Natural killer cell (primary cell): ENCODE measurements at regions not wholly inside any gene's neighbourhood (a gene's known extent, or its start where the extent isn't known, plus 50 kb on each side); places are given as distances from the start of the nearest gene placed in this dataset.

ENCODE experiments used
- ATAC-seq, 3 donors: fragments of 150-1000 bp in 2 of 3; fragments of 200-7000 bp in 1 of 3; cut with Tn5 transposase; 1 replicate in 1 of 3; 2 replicates in 2 of 3; pipeline ENCODE4 v1.10.0; 2021; ENCODE audit warnings: mild to moderate bottlenecking in 2 of 3, moderate library complexity in 2 of 3
- DNase-seq, 2 donors: peaks; one replicate each; pipeline versions ENCODE4 v3.0.0 to v3.0.0-alpha.2; 2013 to 2021; ENCODE audit warnings: mixed read lengths in 1 of 2
- H3K27ac ChIP-seq: one replicate; pipeline ENCODE4 v1.5.1; 2013; ENCODE audit warnings: mild to moderate bottlenecking, low read length
- H3K27me3 ChIP-seq: one replicate; pipeline ENCODE4 v1.6.1; 2013; ENCODE audit warnings: low read length; ENCODE audit not compliant: control insufficient read depth, insufficient read depth
- H3K36me3 ChIP-seq: one replicate; pipeline ENCODE4 v1.6.1; 2013; ENCODE audit warnings: low read length; ENCODE audit not compliant: control insufficient read depth, insufficient read depth
- H3K4me1 ChIP-seq: one replicate; pipeline ENCODE4 v1.6.1; 2013; ENCODE audit warnings: low read length; ENCODE audit not compliant: control insufficient read depth, insufficient read depth
- H3K4me3 ChIP-seq: one replicate; pipeline ENCODE4 v1.5.1; 2013; ENCODE audit warnings: low read length
- H3K9me3 ChIP-seq: one replicate; pipeline ENCODE4 v1.6.1; 2013; ENCODE audit warnings: low read length; ENCODE audit not compliant: control insufficient read depth, insufficient read depth
- H3K27ac Mint-ChIP-seq, 2 donors: one replicate each; pipeline ENCODE4 v1.8.0; 2022; ENCODE audit warnings: mild to moderate bottlenecking in 2 of 2, mixed read lengths in 2 of 2, moderate library complexity in 1 of 2
- H3K27me3 Mint-ChIP-seq, 2 donors: one replicate each; pipeline ENCODE4 v1.8.0; 2022; ENCODE audit warnings: low read depth in 2 of 2, mixed read lengths in 2 of 2
- H3K36me3 Mint-ChIP-seq: one replicate; pipeline ENCODE4 v1.8.0; 2022; ENCODE audit warnings: mixed read lengths
- H3K4me1 Mint-ChIP-seq, 2 donors: one replicate each; pipeline ENCODE4 v1.8.0; 2022; ENCODE audit warnings: mixed read lengths in 2 of 2
- H3K4me3 Mint-ChIP-seq: one replicate; pipeline ENCODE4 v1.8.0; 2022; ENCODE audit warnings: mild to moderate bottlenecking, moderate library complexity, mixed read lengths
- H3K9me3 Mint-ChIP-seq, 2 donors: one replicate each; pipeline ENCODE4 v1.8.0; 2022; ENCODE audit warnings: mixed read lengths in 2 of 2
- CTCF ChIP-seq: fragments of 200-600 bp; IDR thresholded peaks from one replicate; pipeline ENCODE4 v1.8.0; 2022; ENCODE audit warnings: antibody characterized with exemption
- WGBS: methylation state at CpG from one replicate; pipeline ENCODE4 v1.1.7; 2013; ENCODE audit warnings: missing lambda C conversion rate; ENCODE audit not compliant: insufficient coverage; 5-methylcytosine and 5-hydroxymethylcytosine counted together
- intact Hi-C: fragments of 100-400 bp; cut with micrococcal nuclease; formaldehyde crosslinking; loops from one replicate; pipeline ENCODE4 v1.14.2; 2022

GRCh38 chr20:4592316-4593148 lies 93.7 kb upstream of the PRNP start:
- Mint-ChIP-seq H3K27ac (no peak overlapping the region), H3K4me1 (peaks cover 5 to 8% of the 10 kb centered on the region in 2 donors), H3K36me3 (no peaks in the 10 kb centered on the region), H3K27me3 (peaks cover 20 to 21% of the 10 kb centered on the region in 2 donors), H3K4me3 (peak overlapping the region; percentile 82), H3K9me3 (no peaks in the 10 kb centered on the region)
- Histone ChIP-seq H3K4me3 (peak overlapping the region; percentile 31), H3K27ac (no peak overlapping the region), H3K36me3 (no peaks in the 10 kb centered on the region), H3K4me1 (peaks cover 12% of the 10 kb centered on the region), H3K9me3 (no peaks in the 10 kb centered on the region), H3K27me3 (peaks cover 2% of the 10 kb centered on the region)
- peak; percentile 99 for TF ChIP-seq CTCF
- peak; percentile 77 to 88 (median 80) for ATAC-seq
- intact Hi-C loops: loop anchor here (1.0 kb wide), 1 partner anchor 484 kb away; no protein-coding TSS in a partner anchor
- DNase-seq: peak; percentile 51 to 70
- WGBS: 10% methylated on average over 46 of the region's 46 CpGs

GRCh38 chr20:4591975-4592315 lies 94.3 kb upstream of the PRNP start:
- Mint-ChIP-seq H3K27ac (no peak overlapping the region), H3K4me1 (peaks cover 5 to 8% of the 10 kb centered on the region in 2 donors), H3K9me3 (no peaks in the 10 kb centered on the region), H3K36me3 (no peaks in the 10 kb centered on the region), H3K27me3 (peaks cover 15% of the 10 kb centered on the region in 2 donors), H3K4me3 (peak overlapping the region; percentile 25)
- intact Hi-C loops: loop anchor here (1.0 kb wide), 1 partner anchor 484 kb away; no protein-coding TSS in a partner anchor
- H3K9me3 ChIP-seq: no peaks in the 10 kb centered on the region
- WGBS: 34% methylated on average over 10 of the region's 10 CpGs
- DNase-seq (no peak), ATAC-seq (no peak)
- H3K4me3 ChIP-seq: peak overlapping the region; percentile 31
- peaks cover 12% of the 10 kb centered on the region for H3K4me1 ChIP-seq
- H3K27ac ChIP-seq: no peak overlapping the region
- H3K27me3 ChIP-seq: peaks cover 2% of the 10 kb centered on the region
- TF ChIP-seq CTCF: no peak
- H3K36me3 ChIP-seq: no peaks in the 10 kb centered on the region

GRCh38 chr20:4585758-4586157 lies 100.5 kb upstream of the PRNP start:
- DNase-seq (no peak), ATAC-seq (no peak)
- Mint-ChIP-seq H3K4me1 (no peaks in the 10 kb centered on the region), H3K27ac (no peak overlapping the region), H3K36me3 (no peaks in the 10 kb centered on the region), H3K9me3 (no peaks in the 10 kb centered on the region), H3K4me3 (no peak overlapping the region), H3K27me3 (peaks cover 15 to 36% of the 10 kb centered on the region in 2 donors)
- Histone ChIP-seq H3K27me3 (peaks cover 4% of the 10 kb centered on the region), H3K27ac (no peak overlapping the region), H3K9me3 (no peaks in the 10 kb centered on the region), H3K4me3 (no peak overlapping the region), H3K36me3 (no peaks in the 10 kb centered on the region), H3K4me1 (no peaks in the 10 kb centered on the region)
- no peak for TF ChIP-seq CTCF
- WGBS: 73% methylated on average over 5 of the region's 5 CpGs
- intact Hi-C loops: no loop called here
